PFSK-1 (cell line): ENCODE measurements at regions not wholly inside any gene's neighbourhood (a gene's known extent, or its start where the extent isn't known, plus 50 kb on each side); places are given as distances from the start of the nearest gene placed in this dataset.

Experiments used
- FOXP2 ChIP-seq: optimal IDR thresholded peaks from 2 replicates; pipeline ENCODE3; 2011; ENCODE audit warnings: borderline replicate concordance, control low read depth, inconsistent platforms; ENCODE audit not compliant: insufficient read depth; ENCODE audit errors: extremely low read length, extremely low read depth
- POLR2AphosphoS5 ChIP-seq: IDR thresholded peaks from 2 replicates; pipeline ENCODE4 v1.6.1; 2012; ENCODE audit warnings: low read depth, mild to moderate bottlenecking, control low read depth, low read length, moderate library complexity
- REST ChIP-seq, 2 experiments: IDR thresholded peaks; 2 replicates each; pipeline versions ENCODE4 v1.6.1 to v1.8.0; 2011 to 2012; ENCODE audit warnings: low read depth in 2 of 2, low read length in 2 of 2, control low read depth in 1 of 2, inconsistent platforms in 1 of 2, mild to moderate bottlenecking in 1 of 2, moderate library complexity in 1 of 2; ENCODE audit not compliant: insufficient read depth in 1 of 2
- SIN3A ChIP-seq: IDR thresholded peaks from 2 replicates; pipeline ENCODE4 v1.6.1; 2012; ENCODE audit warnings: mild to moderate bottlenecking, low read length, moderate library complexity, borderline replicate concordance; ENCODE audit not compliant: insufficient read depth
- TAF1 ChIP-seq: IDR thresholded peaks from 2 replicates; pipeline ENCODE4 v1.6.1; 2012; ENCODE audit warnings: low read length, control low read depth, borderline replicate concordance; ENCODE audit not compliant: insufficient read depth

GRCh38 chr2:234291765-234292204 is 205.1 kb downstream of the ARL4C start:
- peak; percentile 83 for TF ChIP-seq FOXP2
- no peak for TF ChIP-seq REST (IDR thresholded peaks at IDR 0.05; ENCODE audit: insufficient read depth in 1 of 2, low read depth in 2 of 2, low read length in 2 of 2)

GRCh38 chr2:234290671-234291070 is 206.2 kb downstream of the ARL4C start:
- TF ChIP-seq REST (IDR thresholded peaks at IDR 0.05; ENCODE audit: insufficient read depth in 1 of 2, low read depth in 2 of 2, low read length in 2 of 2), result no peak
- TF ChIP-seq FOXP2, result no peak
- TF ChIP-seq POLR2AphosphoS5, result no peak
- TF ChIP-seq SIN3A, result no peak
- TF ChIP-seq TAF1, result no peak

- TF ChIP-seq REST (IDR thresholded peaks at IDR 0.05; ENCODE audit: insufficient read depth in 1 of 2, low read depth in 2 of 2, low read length in 2 of 2), result no peak
- TF ChIP-seq POLR2AphosphoS5, result no peak
- TF ChIP-seq SIN3A, result no peak
- TF ChIP-seq TAF1, result no peak
- TF ChIP-seq FOXP2, result no peak
These were observed 206.9 kb downstream of the ARL4C start for GRCh38 chr2:234289834-234290590.

GRCh38 chr2:234288974-234289455 is 207.9 kb downstream of the ARL4C start:
- TF ChIP-seq FOXP2, result no peak
- TF ChIP-seq SIN3A, result no peak
- no peak for TF ChIP-seq REST (IDR thresholded peaks at IDR 0.05; ENCODE audit: insufficient read depth in 1 of 2, low read depth in 2 of 2, low read length in 2 of 2)
- TF ChIP-seq TAF1, result no peak
- no peak for TF ChIP-seq POLR2AphosphoS5

GRCh38 chr2:234287650-234288049 is 209.2 kb downstream of the ARL4C start:
- TF ChIP-seq REST (IDR thresholded peaks at IDR 0.05; ENCODE audit: insufficient read depth in 1 of 2, low read depth in 2 of 2, low read length in 2 of 2) (no peak), SIN3A (no peak), FOXP2 (no peak), POLR2AphosphoS5 (no peak), TAF1 (no peak)
